ENCODE measurements at regions not wholly inside any gene's neighbourhood (a gene's known extent, or its start where the extent isn't known, plus 50 kb on each side); places are given as distances from the start of the nearest gene placed in this dataset.
"Not testable (repeated sequence)": the region's sequence is repeated elsewhere in the genome, so short reads cannot be mapped to it uniquely, and the experiment has no call there.

- not testable (repeated sequence) for DNase-seq (ENCODE audit: low read depth)
These were observed 268.4 kb downstream of the ZNF37A start for GRCh38 chr10:38362514-38362913.

- DNase-seq (ENCODE audit: low read depth), result not testable (repeated sequence)
These were observed 269.9 kb downstream of the ZNF37A start for GRCh38 chr10:38364073-38364472.

- peak; percentile 57 for DNase-seq (ENCODE audit: low read depth)
These were observed 271.8 kb downstream of the ZNF37A start for GRCh38 chr10:38365917-38366316.

GRCh38 chr10:38383800-38384199 is 289.7 kb downstream of the ZNF37A start:
- DNase-seq (ENCODE audit: low read depth), result not testable (repeated sequence)

- not testable (repeated sequence) for DNase-seq (ENCODE audit: low read depth)
These were observed 292.7 kb downstream of the ZNF37A start for GRCh38 chr10:38386869-38387268.

- DNase-seq (ENCODE audit: low read depth), result peak; percentile 18
These were observed 296.6 kb downstream of the ZNF37A start for GRCh38 chr10:38390725-38391124.

GRCh38 chr10:38395465-38395864 is 301.3 kb downstream of the ZNF37A start:
- DNase-seq (ENCODE audit: low read depth), result not testable (repeated sequence)

GRCh38 chr10:38396178-38396954 is 302.2 kb downstream of the ZNF37A start:
- not testable (repeated sequence) for DNase-seq (ENCODE audit: low read depth)

GRCh38 chr10:38401565-38401964 is 307.4 kb downstream of the ZNF37A start:
- not testable (repeated sequence) for DNase-seq (ENCODE audit: low read depth)

- DNase-seq (ENCODE audit: low read depth), result peak; percentile 94
These were observed 308.6 kb downstream of the ZNF37A start for GRCh38 chr10:38402442-38403346.

GRCh38 chr10:38403347-38404117 is 309.4 kb downstream of the ZNF37A start:
- DNase-seq (ENCODE audit: low read depth), result peak; percentile 36

- DNase-seq (ENCODE audit: low read depth), result peak; percentile 9
These were observed 329.5 kb downstream of the ZNF37A start for GRCh38 chr10:38423634-38424033.

- DNase-seq (ENCODE audit: low read depth), result not testable (repeated sequence)
These were observed 336.1 kb downstream of the ZNF37A start for GRCh38 chr10:38430242-38430641.

GRCh38 chr10:38437359-38437758 is 343.2 kb downstream of the ZNF37A start:
- peak; percentile 4 for DNase-seq (ENCODE audit: low read depth)

- DNase-seq (ENCODE audit: low read depth), result not testable (repeated sequence)
These were observed 354.6 kb downstream of the ZNF37A start for GRCh38 chr10:38448614-38449355.

GRCh38 chr10:38449618-38450017 is 355.5 kb downstream of the ZNF37A start:
- not testable (repeated sequence) for DNase-seq (ENCODE audit: low read depth)

- not testable (repeated sequence) for DNase-seq (ENCODE audit: low read depth)
These were observed 356.4 kb downstream of the ZNF37A start for GRCh38 chr10:38450372-38451057.

GRCh38 chr10:38451306-38451967 is 357.3 kb downstream of the ZNF37A start:
- not testable (repeated sequence) for DNase-seq (ENCODE audit: low read depth)
